HepG2 (cell line): ENCODE measurements at regions not wholly inside any gene's neighbourhood (a gene's known extent, or its start where the extent isn't known, plus 50 kb on each side); places are given as distances from the start of the nearest gene placed in this dataset.

Experiments used
- ATAC-seq: fragments of 200-7000 bp; cut with Tn5 transposase; 3 replicates; pipeline ENCODE4 v1.9.1; 2020; ENCODE audit warnings: mild to moderate bottlenecking, moderate library complexity
- BruUV-seq: library from RNA; stranded (reverse); fragments of 400-500 nt; replicated peaks from 2 replicates; lab custom pipeline; 2021; lab: Mats Ljungman, UMichigan
- CTCF ChIA-PET: fragments of 300-600 bp; formaldehyde crosslinking; extraction: SDS; loops from one replicate; lab custom pipeline; 2021; ENCODE audit warnings: low total read pairs, inconsistent platforms, low intra/inter-chr PET ratio; lab: Yijun Ruan, JAX
- POLR2A ChIA-PET: fragments of 350-600 bp; sonication (Branson Sonifier 250); formaldehyde crosslinking; loops from one replicate; lab custom pipeline; 2020; ENCODE audit warnings: antibody characterized with exemption, inconsistent platforms; lab: Yijun Ruan, JAX
- DNase-seq: peaks from one replicate; pipeline ENCODE4 v3.0.0-alpha.2; 2015; ENCODE audit warnings: low spot score
- FAIRE-seq: peaks from 3 replicates; lab custom pipeline; 2011; peaks lifted over from hg19 to GRCh38; lab: Jason Lieb, UNC
- H2AFZ ChIP-seq: one replicate; pipeline ENCODE4 v1.6.1; 2011; ENCODE audit warnings: low read length, inconsistent platforms
- H3K27ac ChIP-seq: fragments of 300-600 bp; 3 replicates; pipeline ENCODE4 v1.8.0; 2011; ENCODE audit warnings: mixed run types, mild to moderate bottlenecking, mixed read lengths, low read length, inconsistent platforms; ENCODE audit not compliant: insufficient read depth; ENCODE audit errors: extremely low read length
- H3K27me3 ChIP-seq, 2 experiments: fragments of 200-600 bp in 1 of 2; 2 replicates in 1 of 2; 3 replicates in 1 of 2; pipeline versions ENCODE4 v1.6.0 to v1.8.0; 2011; ENCODE audit warnings: low read length in 2 of 2, mild to moderate bottlenecking in 2 of 2, moderate library complexity in 2 of 2, inconsistent platforms in 1 of 2; ENCODE audit not compliant: insufficient read depth in 2 of 2, control insufficient read depth in 1 of 2
- H3K36me3 ChIP-seq, 2 experiments: fragments of 200-600 bp in 1 of 2; replicated peaks in 1 of 2; 2 replicates in 1 of 2; 3 replicates in 1 of 2; pipeline versions ENCODE4 v1.5.1 to v1.8.0; 2011; ENCODE audit warnings: low read length in 2 of 2, inconsistent platforms in 1 of 2; ENCODE audit not compliant: insufficient read depth in 2 of 2, control insufficient read depth in 1 of 2
- H3K4me1 ChIP-seq: 2 replicates; pipeline ENCODE4 v1.5.1; 2012; ENCODE audit warnings: low read length, inconsistent platforms; ENCODE audit not compliant: insufficient read depth
- H3K4me2 ChIP-seq: 2 replicates; pipeline ENCODE4 v1.6.0; 2011; ENCODE audit warnings: low read depth, low read length, inconsistent platforms
- H3K4me3 ChIP-seq, 3 experiments: fragments of 200-600 bp in 1 of 3; sonication (generic), shearing (Covaris generic) in 1 of 3; replicated peaks in 1 of 3; 2 replicates each; pipeline ENCODE4 v1.5.1; 2011 to 2016; ENCODE audit warnings: low read length in 3 of 3, inconsistent platforms in 2 of 3, low read depth in 2 of 3, mild to moderate bottlenecking in 2 of 3, control low read depth in 1 of 3, mixed read lengths in 1 of 3; ENCODE audit not compliant: insufficient read depth in 1 of 3
- H3K79me2 ChIP-seq: one replicate; pipeline ENCODE4 v1.6.1; 2011; ENCODE audit warnings: low read length, inconsistent platforms; ENCODE audit not compliant: insufficient read depth
- H3K9ac ChIP-seq: 2 replicates; pipeline ENCODE4 v1.6.0; 2011; ENCODE audit warnings: mild to moderate bottlenecking, low read depth, low read length, inconsistent platforms; ENCODE audit not compliant: insufficient read depth
- H3K9me3 ChIP-seq: 2 replicates; pipeline ENCODE4 v1.5.1; 2012; ENCODE audit warnings: mild to moderate bottlenecking, low read length
- H4K20me1 ChIP-seq: 2 replicates; pipeline ENCODE4 v1.6.0; 2011; ENCODE audit warnings: inconsistent platforms, mild to moderate bottlenecking, low read length, moderate library complexity; ENCODE audit not compliant: insufficient read depth
- AGO2 ChIP-seq: fragments of 200-400 bp; formaldehyde crosslinking; optimal IDR thresholded peaks from 2 replicates; pipeline ENCODE3; 2017; ENCODE audit warnings: mild to moderate bottlenecking, low read depth, low read length, moderate library complexity
- ASH2L ChIP-seq: fragments of 300-600, 200-600 bp; sonication (generic); IDR thresholded peaks from 2 replicates; pipeline ENCODE4 v1.7.0; 2017; ENCODE audit warnings: low read depth, mild to moderate bottlenecking, moderate library complexity, mixed read lengths, low read length; ENCODE audit not compliant: insufficient read length
- DPF2 ChIP-seq: sonication (generic); formaldehyde crosslinking; IDR thresholded peaks from 2 replicates; pipeline ENCODE4 v1.4.0; 2020; ENCODE audit warnings: mild to moderate bottlenecking, low read depth, missing genetic modification reagents, borderline replicate concordance
- FOSL2 ChIP-seq: sonication (generic); formaldehyde crosslinking; IDR thresholded peaks from 2 replicates; pipeline ENCODE4 v1.4.0; 2020; ENCODE audit warnings: missing genetic modification reagents
- GATA4 ChIP-seq: sonication (generic); IDR thresholded peaks from 2 replicates; pipeline ENCODE4 v1.6.1; 2016; ENCODE audit warnings: antibody characterized with exemption, low read depth, borderline replicate concordance
- HDAC2 ChIP-seq: sonication (generic); formaldehyde crosslinking; IDR thresholded peaks from 2 replicates; pipeline ENCODE4 v1.4.0; 2020; ENCODE audit warnings: missing genetic modification reagents
- HNRNPLL ChIP-seq: fragments of 200-400 bp; formaldehyde crosslinking; IDR thresholded peaks from 2 replicates; pipeline ENCODE4 v1.6.1; 2017; ENCODE audit warnings: mild to moderate bottlenecking, low read depth, low read length; ENCODE audit not compliant: poor library complexity, severe bottlenecking
- JUNB ChIP-seq: sonication (generic); formaldehyde crosslinking; IDR thresholded peaks from 2 replicates; pipeline ENCODE4 v1.8.0; 2022; ENCODE audit warnings: missing genetic modification reagents, mild to moderate bottlenecking, borderline replicate concordance
- NR2F1 ChIP-seq, 2 experiments: fragments of 450-650 bp in 1 of 2; formaldehyde crosslinking in 1 of 2; IDR thresholded peaks; 2 replicates each; pipeline versions ENCODE4 v1.5.0 to v1.6.1; 2016 to 2020; ENCODE audit warnings: mild to moderate bottlenecking in 1 of 2, missing compliant biosample characterization in 1 of 2, missing genetic modification reagents in 1 of 2, moderate library complexity in 1 of 2
- NR2F6 ChIP-seq, 2 experiments: IDR thresholded peaks; 2 replicates each; pipeline ENCODE4 v1.6.1; 2016; ENCODE audit warnings: antibody characterized with exemption in 1 of 2, mild to moderate bottlenecking in 1 of 2
- PITX1 ChIP-seq: sonication (generic); formaldehyde crosslinking; IDR thresholded peaks from 2 replicates; pipeline ENCODE4 v1.5.1; 2020; ENCODE audit warnings: mild to moderate bottlenecking, missing genetic modification reagents
- RARA ChIP-seq: IDR thresholded peaks from 2 replicates; pipeline ENCODE4 v1.6.1; 2016; ENCODE audit warnings: missing genetic modification reagents, missing compliant biosample characterization
- RERE ChIP-seq: IDR thresholded peaks from 2 replicates; pipeline ENCODE4 v1.6.1; 2016; ENCODE audit warnings: low read depth, missing genetic modification reagents, missing compliant biosample characterization
- TCF7L2 ChIP-seq: IDR thresholded peaks from 2 replicates; pipeline ENCODE4 v1.6.1; 2011; ENCODE audit warnings: mild to moderate bottlenecking, low read depth, low read length, moderate library complexity
- ZFP41 ChIP-seq: sonication (generic); formaldehyde crosslinking; IDR thresholded peaks from 2 replicates; pipeline ENCODE4 v1.4.0; 2020; ENCODE audit warnings: mild to moderate bottlenecking, missing genetic modification reagents, borderline replicate concordance
- ZNF263 ChIP-seq: sonication (generic); formaldehyde crosslinking; IDR thresholded peaks from 2 replicates; pipeline ENCODE4 v1.4.0; 2020; ENCODE audit warnings: missing genetic modification reagents
- ZNF768 ChIP-seq: sonication (generic); formaldehyde crosslinking; IDR thresholded peaks from 2 replicates; pipeline ENCODE4 v1.4.0; 2020; ENCODE audit warnings: missing genetic modification reagents
- ZSCAN22 ChIP-seq: sonication (generic); formaldehyde crosslinking; IDR thresholded peaks from 2 replicates; pipeline ENCODE4 v1.4.0; 2020; ENCODE audit warnings: mild to moderate bottlenecking, missing genetic modification reagents
- WGBS: methylation state at CpG from one replicate; pipeline ENCODE4 v1.1.6; 2017; ENCODE audit warnings: low lambda C conversion rate; 5-methylcytosine and 5-hydroxymethylcytosine counted together
- in situ Hi-C: cut with HindIII; loops from 2 replicates; pipeline ENCODE4 v1.10.0; 2017; ENCODE audit warnings: low pct_unique_long_range_greater_than_20kb; ENCODE audit not compliant: extremely low pct_ligation_motif_present
- intact Hi-C: fragments of 100-400 bp; cut with micrococcal nuclease; formaldehyde crosslinking; loops from one replicate; pipeline ENCODE4 v1.10.0; 2022; ENCODE audit not compliant: unreplicated experiment
- TF ChIP-seq, protein P1 (sequence below): sonication (generic); formaldehyde crosslinking; IDR thresholded peaks from 2 replicates; pipeline ENCODE4 v1.9.0; 2022; ENCODE audit warnings: missing genetic modification reagents, mild to moderate bottlenecking, borderline replicate concordance

- no peak overlapping the region for H3K27ac ChIP-seq
- no TSS peak for BruUV-seq
- no peak overlapping the region for H3K9ac ChIP-seq
- H3K36me3 ChIP-seq = no peaks in the 10 kb centered on the region
- no peak overlapping the region for H2AFZ ChIP-seq
- H3K4me3 ChIP-seq = no peak overlapping the region
- no peaks in the 10 kb centered on the region for H3K79me2 ChIP-seq
- H3K4me1 ChIP-seq = peaks cover 28% of the 10 kb centered on the region
- no peak for ATAC-seq
- H3K27me3 ChIP-seq = peaks cover 7 to 40% of the 10 kb centered on the region in 2 experiments; a peak in 4 of 5 replicates
- POLR2A ChIA-PET = interaction anchor here (0.8 to 0.9 kb wide), 2 partner anchors 73 to 79 kb away, joined by 3 to 5 read pairs; no protein-coding TSS in a partner anchor
- DNase-seq = no peak
- FAIRE-seq = no peak
- in situ Hi-C loops = no loop called here
- CTCF ChIA-PET = no interaction called here
- intact Hi-C loops = no loop called here
- WGBS = 22% methylated on average over 4 of the region's 6 CpGs
- H3K9me3 ChIP-seq = no peaks in the 10 kb centered on the region
- peak overlapping the region; percentile 47; the same call in 1 of the 2 replicates for H3K4me2 ChIP-seq
- no peaks in the 10 kb centered on the region for H4K20me1 ChIP-seq
- TF ChIP-seq, protein P1, sequence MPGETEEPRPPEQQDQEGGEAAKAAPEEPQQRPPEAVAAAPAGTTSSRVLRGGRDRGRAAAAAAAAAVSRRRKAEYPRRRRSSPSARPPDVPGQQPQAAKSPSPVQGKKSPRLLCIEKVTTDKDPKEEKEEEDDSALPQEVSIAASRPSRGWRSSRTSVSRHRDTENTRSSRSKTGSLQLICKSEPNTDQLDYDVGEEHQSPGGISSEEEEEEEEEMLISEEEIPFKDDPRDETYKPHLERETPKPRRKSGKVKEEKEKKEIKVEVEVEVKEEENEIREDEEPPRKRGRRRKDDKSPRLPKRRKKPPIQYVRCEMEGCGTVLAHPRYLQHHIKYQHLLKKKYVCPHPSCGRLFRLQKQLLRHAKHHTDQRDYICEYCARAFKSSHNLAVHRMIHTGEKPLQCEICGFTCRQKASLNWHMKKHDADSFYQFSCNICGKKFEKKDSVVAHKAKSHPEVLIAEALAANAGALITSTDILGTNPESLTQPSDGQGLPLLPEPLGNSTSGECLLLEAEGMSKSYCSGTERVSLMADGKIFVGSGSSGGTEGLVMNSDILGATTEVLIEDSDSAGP (CRISPR knock-in tag) = no peak
- 0 out of 2 replicates have a peak, but pooled peaks have one; percentile 44 for TF ChIP-seq ZSCAN22
- no peak for TF ChIP-seq HNRNPLL
- TF ChIP-seq PITX1 (CRISPR knock-in tag) = no peak
- no peak for TF ChIP-seq JUNB (CRISPR knock-in tag)
- TF ChIP-seq ZNF768 (CRISPR knock-in tag) = no peak
- no peak for TF ChIP-seq ZFP41 (CRISPR knock-in tag)
- no peak for TF ChIP-seq ASH2L
- TF ChIP-seq GATA4 = no peak
- no peak for TF ChIP-seq DPF2 (CRISPR knock-in tag)
- TF ChIP-seq NR2F6 (IDR thresholded peaks at IDR 0.05) = peak; percentile 44; the same call in 1 of the 2 replicates
- TF ChIP-seq NR2F6 (CRISPR knock-in tag; IDR thresholded peaks at IDR 0.05) = peak; percentile 68
- no peak for TF ChIP-seq AGO2
- TF ChIP-seq RARA (CRISPR knock-in tag) = peak; percentile 61
- no peak for TF ChIP-seq TCF7L2
- no peak for TF ChIP-seq RERE (CRISPR knock-in tag)
- no peak for TF ChIP-seq HDAC2 (CRISPR knock-in tag)
- peak in 1 of 2 experiments; percentile 80 for TF ChIP-seq NR2F1 (CRISPR knock-in tag; IDR thresholded peaks at IDR 0.05)
- TF ChIP-seq FOSL2 (CRISPR knock-in tag) = 0 out of 2 replicates have a peak, but pooled peaks have one; percentile 16
- peak; percentile 41; the same call in 1 of the 2 replicates for TF ChIP-seq ZNF263 (CRISPR knock-in tag)
Measured at GRCh38 chr9:129423216-129423615, 197.7 kb downstream of the C9orf50 start.
